Fibroblast of mammary gland (primary cell): ENCODE measurements at regions not wholly inside any gene's neighbourhood (a gene's known extent, or its start where the extent isn't known, plus 50 kb on each side); places are given as distances from the start of the nearest gene placed in this dataset.

Experiments used
- DNase-seq: peaks from one replicate; pipeline ENCODE4 v3.0.0-alpha.2; 2010; ENCODE audit warnings: low read depth
- H3K4me3 ChIP-seq: 2 replicates; pipeline ENCODE4 v1.5.1; 2011; ENCODE audit warnings: low read depth, mild to moderate bottlenecking, low read length, moderate library complexity; ENCODE audit not compliant: control insufficient read depth
- TF ChIP-seq, protein P1 (sequence below): conservative IDR thresholded peaks from 2 replicates; pipeline ENCODE4 v1.5.1; 2011; ENCODE audit warnings: low read depth, low read length, inconsistent platforms; ENCODE audit not compliant: control insufficient read depth, insufficient read depth

DNA sequence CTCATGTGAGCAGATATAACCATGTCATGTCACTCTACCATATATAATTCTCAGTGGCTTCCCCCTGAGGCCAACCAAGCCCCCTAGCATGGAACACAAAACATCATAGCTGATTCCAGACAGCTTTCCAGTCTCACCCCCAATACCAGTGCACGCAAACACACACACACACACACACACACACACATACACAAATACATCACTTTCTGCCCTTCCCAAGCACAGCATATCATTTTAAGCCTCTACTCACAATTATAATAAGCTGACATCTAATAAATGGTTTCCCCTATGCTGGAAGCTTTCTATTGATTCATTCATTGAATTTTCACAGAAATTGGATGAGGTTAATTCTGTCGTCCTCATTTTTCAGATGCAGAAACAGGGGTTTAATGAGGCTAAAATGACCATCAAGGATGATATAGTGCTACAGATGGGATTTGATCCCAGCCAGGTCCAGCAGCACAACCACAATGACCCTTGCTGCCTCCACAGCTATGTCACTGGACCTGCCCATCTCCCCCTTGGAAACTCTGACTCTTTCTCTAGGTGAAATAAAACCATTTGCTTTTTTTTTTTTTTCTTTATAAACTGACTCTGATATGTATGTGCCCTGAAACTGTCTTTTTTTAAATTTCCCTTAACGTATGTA is 131.1 kb downstream of the TMEM114 start:
- TF ChIP-seq, protein P1, sequence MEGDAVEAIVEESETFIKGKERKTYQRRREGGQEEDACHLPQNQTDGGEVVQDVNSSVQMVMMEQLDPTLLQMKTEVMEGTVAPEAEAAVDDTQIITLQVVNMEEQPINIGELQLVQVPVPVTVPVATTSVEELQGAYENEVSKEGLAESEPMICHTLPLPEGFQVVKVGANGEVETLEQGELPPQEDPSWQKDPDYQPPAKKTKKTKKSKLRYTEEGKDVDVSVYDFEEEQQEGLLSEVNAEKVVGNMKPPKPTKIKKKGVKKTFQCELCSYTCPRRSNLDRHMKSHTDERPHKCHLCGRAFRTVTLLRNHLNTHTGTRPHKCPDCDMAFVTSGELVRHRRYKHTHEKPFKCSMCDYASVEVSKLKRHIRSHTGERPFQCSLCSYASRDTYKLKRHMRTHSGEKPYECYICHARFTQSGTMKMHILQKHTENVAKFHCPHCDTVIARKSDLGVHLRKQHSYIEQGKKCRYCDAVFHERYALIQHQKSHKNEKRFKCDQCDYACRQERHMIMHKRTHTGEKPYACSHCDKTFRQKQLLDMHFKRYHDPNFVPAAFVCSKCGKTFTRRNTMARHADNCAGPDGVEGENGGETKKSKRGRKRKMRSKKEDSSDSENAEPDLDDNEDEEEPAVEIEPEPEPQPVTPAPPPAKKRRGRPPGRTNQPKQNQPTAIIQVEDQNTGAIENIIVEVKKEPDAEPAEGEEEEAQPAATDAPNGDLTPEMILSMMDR, result no peak
- no peak overlapping the region for H3K4me3 ChIP-seq
- DNase-seq, result no peak

DNA sequence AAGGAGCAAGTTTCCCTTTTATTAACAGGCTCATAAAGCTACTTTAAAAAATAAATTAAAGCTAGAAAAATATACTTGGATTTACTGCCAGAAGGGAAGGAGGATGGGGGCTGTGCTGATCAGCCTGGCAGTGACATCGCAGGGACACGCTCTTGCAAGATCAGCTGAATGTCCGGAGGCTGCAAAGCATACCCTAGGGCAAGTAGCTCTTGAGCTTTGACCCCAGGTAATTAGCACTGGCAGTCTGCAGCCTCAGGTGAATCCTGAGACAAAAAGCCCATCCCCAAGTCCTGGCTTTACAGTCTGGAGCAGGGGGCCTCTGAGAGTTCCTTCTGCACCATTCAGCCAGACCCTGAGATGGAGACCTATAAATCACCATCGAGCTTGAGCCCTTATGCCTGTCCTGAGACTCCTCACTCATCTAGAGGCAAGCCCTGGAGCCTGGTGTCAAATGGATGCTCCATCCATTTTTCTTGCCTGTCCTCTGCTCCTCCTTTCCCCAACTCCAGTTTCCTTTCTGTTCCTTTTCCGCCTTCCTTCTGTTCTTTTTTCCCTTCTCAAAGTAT is 131.7 kb downstream of the TMEM114 start:
- DNase-seq, result no peak
- no peak overlapping the region for H3K4me3 ChIP-seq
- TF ChIP-seq, protein P1, result no peak

DNA sequence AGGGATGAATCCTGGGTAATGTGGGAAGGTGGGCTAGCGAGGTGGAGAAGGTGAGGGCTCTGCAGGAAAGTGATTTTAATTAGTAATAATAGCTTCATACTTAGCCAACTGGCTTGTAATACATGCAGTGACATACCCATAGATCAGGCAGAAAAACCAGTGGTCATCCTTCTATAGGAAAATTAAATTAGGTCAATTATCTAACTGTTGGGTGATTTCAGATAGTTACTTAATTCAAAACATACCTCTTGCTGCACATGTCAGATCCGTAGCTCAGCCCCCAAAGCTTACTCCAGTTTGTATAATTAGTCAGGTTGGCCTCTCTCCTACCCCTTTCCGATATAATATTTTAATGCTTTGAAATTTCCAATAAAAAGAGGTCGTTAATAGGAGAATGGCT is 137.0 kb downstream of the TMEM114 start:
- no peak for DNase-seq
- no peak overlapping the region for H3K4me3 ChIP-seq
- TF ChIP-seq, protein P1, result no peak

DNA sequence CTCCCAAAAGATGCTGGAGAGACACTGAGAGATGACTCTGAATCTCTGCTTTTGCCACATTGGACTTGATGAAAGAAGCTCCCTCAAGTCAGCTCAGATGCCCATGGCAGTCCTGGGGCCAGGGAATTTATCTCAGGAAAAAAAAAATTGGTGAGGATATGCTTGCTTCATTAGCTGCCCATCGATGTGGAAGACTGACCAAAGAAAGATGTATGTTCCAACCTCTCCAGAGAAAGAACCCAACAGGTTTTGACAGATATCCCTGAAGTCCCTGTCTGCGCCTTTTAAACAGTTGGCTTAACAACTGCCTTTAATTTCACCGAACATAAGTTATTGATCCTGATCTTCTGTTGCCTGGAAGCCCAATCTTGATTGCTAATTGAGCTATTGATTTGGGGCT is 137.4 kb downstream of the TMEM114 start:
- DNase-seq, result no peak
- H3K4me3 ChIP-seq, result no peak overlapping the region
- TF ChIP-seq, protein P1, result no peak

DNA sequence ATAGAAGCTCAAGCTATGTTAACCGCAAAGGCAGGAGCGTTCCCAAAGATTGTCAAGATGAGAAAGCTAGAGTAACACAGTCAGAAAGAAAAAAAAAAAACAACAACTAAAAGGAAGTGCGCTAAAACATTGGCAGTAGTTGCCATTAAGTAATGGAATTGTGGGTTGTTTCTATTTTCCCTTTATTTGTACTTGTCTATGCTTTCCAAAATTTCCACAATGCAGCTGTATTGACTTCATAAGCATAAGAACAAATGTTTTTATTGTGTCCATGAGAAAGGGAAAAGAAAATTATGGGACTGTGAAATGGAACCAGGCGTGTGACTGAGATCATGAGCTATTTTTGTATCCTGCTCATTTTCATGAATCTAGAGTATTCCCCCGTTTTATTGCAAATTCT is 153.4 kb downstream of the TMEM114 start:
- no peak overlapping the region for H3K4me3 ChIP-seq
- TF ChIP-seq, protein P1, result no peak
- no peak for DNase-seq

DNA sequence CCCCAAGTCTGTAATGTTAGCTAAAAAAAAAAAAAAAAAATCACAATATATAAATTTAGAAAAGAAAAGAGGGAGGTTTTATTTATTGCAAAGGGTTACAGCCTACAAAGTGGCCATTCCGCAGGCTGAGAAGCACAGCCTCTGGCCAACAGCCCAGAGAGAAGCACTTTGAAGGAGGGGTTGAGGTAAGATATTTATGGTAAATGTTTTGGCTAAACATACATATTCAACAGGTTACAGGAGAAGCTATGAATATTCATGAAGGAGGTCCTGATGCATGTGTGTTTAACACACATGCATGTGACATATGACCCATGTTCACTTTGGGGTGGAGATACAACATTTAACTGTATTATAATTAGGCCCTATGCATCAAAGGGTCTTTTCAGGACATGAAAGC is 158.5 kb downstream of the TMEM114 start:
- DNase-seq, result no peak
- TF ChIP-seq, protein P1, result no peak
- no peak overlapping the region for H3K4me3 ChIP-seq
